Vagina (tissue), 2 donors: ENCODE measurements at regions not wholly inside any gene's neighbourhood (a gene's known extent, or its start where the extent isn't known, plus 50 kb on each side); places are given as distances from the start of the nearest gene placed in this dataset.

Source experiments
- DNase-seq, 2 donors: peaks; one replicate each; pipeline ENCODE4 v3.0.0-alpha.2; 2017; ENCODE audit errors: extremely low spot score in 2 of 2
- H3K27ac ChIP-seq: fragments of 200-600 bp; sonication (generic); one replicate; pipeline ENCODE4 v1.5.1; 2019
- H3K27me3 ChIP-seq: fragments of 200-600 bp; sonication (generic); one replicate; pipeline ENCODE4 v1.5.1; 2019
- H3K36me3 ChIP-seq, 2 donors: fragments of 200-600 bp; sonication (generic); one replicate each; pipeline ENCODE4 v1.5.1; 2017 to 2019
- H3K4me1 ChIP-seq: fragments of 200-600 bp; sonication (generic); one replicate; pipeline ENCODE4 v1.5.1; 2019
- H3K4me3 ChIP-seq, 2 donors: fragments of 200-600 bp; sonication (generic); 1 replicate in 1 of 2; 2 replicates in 1 of 2; pipeline ENCODE4 v1.5.1; 2016 to 2019
- H3K9me3 ChIP-seq: fragments of 200-600 bp; sonication (generic); one replicate; pipeline ENCODE4 v1.5.1; 2019
- POLR2A ChIP-seq, 2 donors: fragments of 450-650 bp; IDR thresholded peaks; one replicate each; pipeline ENCODE4 v1.6.1; 2017; ENCODE audit warnings: antibody characterized with exemption in 2 of 2, mild to moderate bottlenecking in 2 of 2, moderate library complexity in 2 of 2
- POLR2AphosphoS5 ChIP-seq, 2 donors: sonication (generic); formaldehyde crosslinking; IDR thresholded peaks; one replicate each; pipeline ENCODE4 v1.9.0; 2017; ENCODE audit warnings: antibody characterized with exemption in 2 of 2, mild to moderate bottlenecking in 2 of 2, low read depth in 1 of 2; ENCODE audit not compliant: insufficient read depth in 1 of 2
- intact Hi-C: fragments of 100-400 bp; cut with DNase I; formaldehyde crosslinking; loops from one replicate; pipeline ENCODE4 v1.15.1; 2023
- TF ChIP-seq, protein P1 (sequence below), 3 experiments: fragments of 450-650 bp in 2 of 3; fragments of 200-600 bp in 1 of 3; sonication (generic) in 1 of 3; IDR thresholded peaks; one replicate each; pipeline ENCODE4 v1.5.1; 2017 to 2019; ENCODE audit warnings: antibody characterized with exemption in 3 of 3, mild to moderate bottlenecking in 2 of 3, moderate library complexity in 2 of 3

GRCh38 chr6:100230953-100231316 is 233.8 kb downstream of the SIM1 start:
- H3K27ac ChIP-seq = no peak overlapping the region
- no peak overlapping the region for H3K4me3 ChIP-seq
- no peak for DNase-seq
- no peaks in the 10 kb centered on the region for H3K27me3 ChIP-seq
- intact Hi-C loops = no loop called here
- peaks cover 14% of the 10 kb centered on the region for H3K4me1 ChIP-seq
- H3K9me3 ChIP-seq = no peaks in the 10 kb centered on the region
- TF ChIP-seq, protein P1, sequence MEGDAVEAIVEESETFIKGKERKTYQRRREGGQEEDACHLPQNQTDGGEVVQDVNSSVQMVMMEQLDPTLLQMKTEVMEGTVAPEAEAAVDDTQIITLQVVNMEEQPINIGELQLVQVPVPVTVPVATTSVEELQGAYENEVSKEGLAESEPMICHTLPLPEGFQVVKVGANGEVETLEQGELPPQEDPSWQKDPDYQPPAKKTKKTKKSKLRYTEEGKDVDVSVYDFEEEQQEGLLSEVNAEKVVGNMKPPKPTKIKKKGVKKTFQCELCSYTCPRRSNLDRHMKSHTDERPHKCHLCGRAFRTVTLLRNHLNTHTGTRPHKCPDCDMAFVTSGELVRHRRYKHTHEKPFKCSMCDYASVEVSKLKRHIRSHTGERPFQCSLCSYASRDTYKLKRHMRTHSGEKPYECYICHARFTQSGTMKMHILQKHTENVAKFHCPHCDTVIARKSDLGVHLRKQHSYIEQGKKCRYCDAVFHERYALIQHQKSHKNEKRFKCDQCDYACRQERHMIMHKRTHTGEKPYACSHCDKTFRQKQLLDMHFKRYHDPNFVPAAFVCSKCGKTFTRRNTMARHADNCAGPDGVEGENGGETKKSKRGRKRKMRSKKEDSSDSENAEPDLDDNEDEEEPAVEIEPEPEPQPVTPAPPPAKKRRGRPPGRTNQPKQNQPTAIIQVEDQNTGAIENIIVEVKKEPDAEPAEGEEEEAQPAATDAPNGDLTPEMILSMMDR (IDR thresholded peaks at IDR 0.05) = no peak
- no peak for TF ChIP-seq POLR2AphosphoS5 (IDR thresholded peaks at IDR 0.05; ENCODE audit: insufficient read depth in 1 of 2, low read depth in 1 of 2)
- no peaks in the 10 kb centered on the region for H3K36me3 ChIP-seq

GRCh38 chr6:100230115-100230952 is 234.4 kb downstream of the SIM1 start:
- no peak overlapping the region for H3K27ac ChIP-seq
- peaks cover 14% of the 10 kb centered on the region for H3K4me1 ChIP-seq
- TF ChIP-seq POLR2A (IDR thresholded peaks at IDR 0.05) (no peak), POLR2AphosphoS5 (IDR thresholded peaks at IDR 0.05; ENCODE audit: insufficient read depth in 1 of 2, low read depth in 1 of 2) (no peak)
- TF ChIP-seq, protein P1 (IDR thresholded peaks at IDR 0.05) = no peak
- no peak for DNase-seq
- no peaks in the 10 kb centered on the region for H3K9me3 ChIP-seq
- no peaks in the 10 kb centered on the region for H3K36me3 ChIP-seq
- H3K4me3 ChIP-seq = no peak overlapping the region
- intact Hi-C loops = no loop called here
- no peaks in the 10 kb centered on the region for H3K27me3 ChIP-seq

- no peak overlapping the region for H3K27ac ChIP-seq
- no peaks in the 10 kb centered on the region for H3K9me3 ChIP-seq
- no peaks in the 10 kb centered on the region for H3K27me3 ChIP-seq
- intact Hi-C loops = no loop called here
- DNase-seq = no peak
- H3K36me3 ChIP-seq = no peaks in the 10 kb centered on the region
- peak overlapping the region; percentile 40 to 47 for H3K4me3 ChIP-seq
- H3K4me1 ChIP-seq = peaks cover 14% of the 10 kb centered on the region
- TF ChIP-seq POLR2A (IDR thresholded peaks at IDR 0.05) (no peak), POLR2AphosphoS5 (IDR thresholded peaks at IDR 0.05; ENCODE audit: insufficient read depth in 1 of 2, low read depth in 1 of 2) (no peak)
- TF ChIP-seq, protein P1 (IDR thresholded peaks at IDR 0.05) = no peak
Observed at GRCh38 chr6:100229512-100229911, 235.2 kb downstream of the SIM1 start.

DNA sequence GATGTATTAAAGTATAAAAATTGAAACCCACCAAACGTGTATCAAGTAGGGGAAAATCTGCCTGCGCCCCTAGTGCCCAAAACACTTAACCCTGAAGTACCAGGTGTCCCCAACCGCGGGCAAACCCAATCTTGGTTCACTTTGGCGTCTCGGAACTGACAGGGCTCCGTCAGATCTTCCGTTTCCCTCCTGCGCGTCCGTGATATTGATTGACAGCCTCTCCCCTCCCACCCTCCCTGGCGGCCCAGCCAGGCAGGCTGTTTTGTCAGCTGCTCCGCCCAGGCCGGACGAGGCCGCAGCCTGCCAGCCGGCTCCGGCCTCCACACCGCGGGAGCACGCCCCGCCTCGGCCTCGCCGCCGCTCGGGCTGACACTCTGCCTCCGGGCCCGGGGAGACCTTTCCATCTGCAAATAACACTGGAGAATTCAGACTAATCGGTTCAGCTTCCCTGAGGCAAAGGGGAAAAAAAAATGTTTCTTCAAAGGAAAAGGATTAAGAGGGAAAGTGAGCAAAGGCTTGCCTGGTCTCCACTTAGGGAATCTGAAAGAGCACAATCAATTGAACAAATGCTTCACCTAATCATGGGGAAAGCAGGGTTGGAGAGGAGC is 234.9 kb upstream of the MCHR2 start:
- peak overlapping the region; percentile 40 to 47 for H3K4me3 ChIP-seq
- TF ChIP-seq POLR2A (IDR thresholded peaks at IDR 0.05) = no peak
- TF ChIP-seq, protein P1 (IDR thresholded peaks at IDR 0.05) = no peak
- no peak for TF ChIP-seq POLR2AphosphoS5 (IDR thresholded peaks at IDR 0.05; ENCODE audit: insufficient read depth in 1 of 2, low read depth in 1 of 2)
- H3K36me3 ChIP-seq = no peaks in the 10 kb centered on the region
- intact Hi-C loops = no loop called here
- H3K27ac ChIP-seq = peak overlapping the region; percentile 25
- H3K9me3 ChIP-seq = no peaks in the 10 kb centered on the region
- peaks cover 14% of the 10 kb centered on the region for H3K4me1 ChIP-seq
- no peaks in the 10 kb centered on the region for H3K27me3 ChIP-seq
- no peak for DNase-seq

DNA sequence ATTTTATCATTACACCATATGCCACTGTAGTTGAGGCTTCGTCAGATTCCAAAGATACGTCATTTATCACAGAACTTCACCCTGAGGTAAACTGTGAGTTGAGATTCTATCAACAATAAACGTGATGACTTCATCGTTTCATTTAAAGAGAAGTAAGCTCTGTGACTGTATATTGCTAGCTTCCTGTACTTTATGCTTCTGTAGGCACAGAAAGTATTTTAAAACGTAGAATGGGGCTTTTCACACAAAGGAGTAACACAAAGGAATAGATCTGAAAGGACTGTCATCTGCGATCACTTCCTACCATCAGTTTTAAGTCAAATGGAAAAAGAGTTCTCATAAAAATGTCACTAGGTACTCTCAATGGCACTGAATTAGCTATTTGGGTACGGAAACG is 234.4 kb upstream of the MCHR2 start:
- peaks cover 14% of the 10 kb centered on the region for H3K4me1 ChIP-seq
- intact Hi-C loops = no loop called here
- H3K27ac ChIP-seq = peak overlapping the region; percentile 25
- no peak for DNase-seq
- H3K27me3 ChIP-seq = no peaks in the 10 kb centered on the region
- TF ChIP-seq POLR2A (IDR thresholded peaks at IDR 0.05) (no peak), POLR2AphosphoS5 (IDR thresholded peaks at IDR 0.05; ENCODE audit: insufficient read depth in 1 of 2, low read depth in 1 of 2) (no peak)
- TF ChIP-seq, protein P1 (IDR thresholded peaks at IDR 0.05) = no peak
- H3K36me3 ChIP-seq = no peaks in the 10 kb centered on the region
- H3K9me3 ChIP-seq = no peaks in the 10 kb centered on the region
- H3K4me3 ChIP-seq = peak overlapping the region; percentile 40 to 47
